ENCODE measurements at regions not wholly inside any gene's neighbourhood (a gene's known extent, or its start where the extent isn't known, plus 50 kb on each side); places are given as distances from the start of the nearest gene placed in this dataset.
"Not testable (repeated sequence)": the region's sequence is repeated elsewhere in the genome, so short reads cannot be mapped to it uniquely, and the experiment has no call there.

DNA sequence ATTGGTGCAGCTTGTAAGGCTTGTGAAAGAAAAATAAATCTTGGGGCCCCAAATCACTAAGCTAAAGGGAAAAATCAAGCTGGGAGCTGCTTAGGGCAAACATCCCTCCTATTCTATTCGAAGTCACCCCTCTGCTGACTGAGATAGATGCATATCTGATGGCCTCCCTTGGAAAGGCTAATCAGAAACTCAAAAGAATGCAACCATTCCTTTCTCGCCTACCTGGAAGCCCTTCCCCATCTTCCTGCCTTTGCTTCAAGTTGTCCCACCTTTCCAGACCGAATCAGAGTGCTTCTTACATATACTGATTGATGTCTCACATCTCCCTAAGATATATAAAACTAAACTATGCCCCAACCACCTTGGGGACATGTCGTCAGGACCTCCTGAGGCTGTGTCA is 240.3 kb downstream of the SKIDA1 start:
- DNase-seq, result no peak

DNA sequence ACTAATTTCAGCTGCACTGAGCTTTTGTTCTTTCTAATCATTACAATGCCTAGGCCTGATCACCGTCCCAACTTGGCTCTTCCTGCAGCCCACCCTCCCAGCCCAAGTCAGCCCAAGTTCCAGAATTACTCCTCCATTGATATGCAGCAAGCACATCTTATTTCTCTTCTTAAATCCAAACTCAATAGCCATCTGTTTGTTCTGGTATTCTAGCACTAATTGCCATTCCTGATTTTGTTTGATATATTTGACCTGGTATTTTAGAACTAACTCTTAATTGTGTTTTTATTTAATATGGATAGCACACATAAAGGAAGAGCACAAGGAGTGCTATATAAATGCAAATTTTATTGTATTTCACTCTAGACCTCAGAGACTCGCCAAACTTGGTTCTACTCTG is 241.2 kb downstream of the SKIDA1 start:
- DNase-seq, result no peak

DNA sequence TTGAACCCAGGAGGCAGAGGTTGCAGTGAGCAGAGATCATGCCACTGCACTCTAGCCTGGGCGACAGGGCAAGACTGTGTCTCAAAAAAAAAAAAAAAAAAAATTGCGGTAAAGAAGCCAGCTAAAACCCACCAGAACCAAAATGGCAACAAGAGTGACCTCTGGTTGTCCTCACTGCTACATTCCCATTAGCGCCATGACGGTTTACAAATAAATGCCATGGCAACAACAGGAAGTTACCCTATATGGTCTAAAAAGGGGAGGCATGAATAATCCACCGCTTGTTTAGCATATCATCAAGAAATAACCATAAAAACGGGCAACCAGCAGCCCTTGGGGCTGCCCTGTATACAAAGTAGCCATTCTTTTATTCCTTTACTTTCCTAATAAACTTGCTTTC is 242.4 kb downstream of the SKIDA1 start:
- DNase-seq, result not testable (repeated sequence)

DNA sequence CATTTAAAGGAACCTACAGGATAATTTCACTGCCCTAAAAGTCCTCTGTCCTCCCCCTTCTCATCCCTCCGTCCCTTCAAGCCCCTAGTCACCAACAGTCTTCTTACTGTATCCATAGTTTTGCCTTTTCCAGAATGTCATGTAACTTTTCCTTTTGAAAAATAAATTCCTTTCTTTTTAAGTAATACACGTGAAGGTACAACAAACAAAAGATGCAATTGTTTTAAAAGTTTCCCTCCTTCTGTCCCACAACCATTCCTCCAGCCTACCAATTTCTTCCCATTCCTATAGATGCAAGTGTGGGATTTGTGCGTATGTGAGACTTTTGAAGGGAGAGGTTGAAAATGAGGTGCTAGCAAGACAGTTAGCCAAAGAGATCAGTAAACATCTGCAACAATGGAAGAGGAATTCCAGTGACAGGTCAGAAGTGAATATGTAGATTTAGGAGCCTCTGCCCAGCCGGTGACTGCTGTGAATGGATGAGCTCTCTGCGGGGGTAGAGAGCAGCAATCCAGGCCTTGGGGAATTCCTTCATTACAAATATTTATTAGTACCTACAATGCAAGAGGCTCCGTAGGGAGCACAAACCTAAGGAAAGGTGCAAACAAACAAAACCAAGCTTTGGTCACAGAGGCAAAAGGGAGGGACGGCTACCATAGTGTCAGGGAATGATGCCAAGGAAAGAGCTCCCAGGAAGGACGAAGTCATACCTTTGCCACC is 243.6 kb downstream of the SKIDA1 start:
- DNase-seq, result no peak

DNA sequence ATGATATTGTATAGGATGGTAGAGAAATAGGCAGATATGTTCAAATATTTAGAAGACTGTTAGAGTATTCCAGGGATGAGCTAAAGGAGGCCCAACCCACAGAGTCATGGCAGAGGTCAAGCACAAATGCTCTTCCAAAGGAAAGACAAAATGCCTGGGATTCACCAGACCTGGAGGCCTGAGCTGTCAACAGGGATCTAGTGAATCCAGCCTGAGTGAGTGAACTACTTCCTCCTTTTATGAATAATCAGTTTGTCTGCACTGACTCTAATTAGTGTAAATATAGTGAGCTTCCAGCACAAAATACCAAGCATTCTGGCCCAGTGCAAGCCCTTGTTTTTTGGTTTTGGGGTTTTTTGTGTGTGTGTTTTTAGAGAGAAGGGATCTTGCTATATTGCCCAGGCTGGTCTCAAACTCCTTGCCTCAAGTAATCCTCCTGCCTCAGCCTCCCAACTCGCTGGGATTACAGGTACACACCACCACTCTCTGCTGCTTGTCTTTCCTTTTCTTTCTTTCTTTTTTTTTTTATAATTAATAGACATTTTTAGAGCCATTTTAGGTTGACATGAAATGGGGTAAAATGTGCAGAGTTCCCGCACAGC is 244.4 kb downstream of the SKIDA1 start:
- no peak for DNase-seq

DNA sequence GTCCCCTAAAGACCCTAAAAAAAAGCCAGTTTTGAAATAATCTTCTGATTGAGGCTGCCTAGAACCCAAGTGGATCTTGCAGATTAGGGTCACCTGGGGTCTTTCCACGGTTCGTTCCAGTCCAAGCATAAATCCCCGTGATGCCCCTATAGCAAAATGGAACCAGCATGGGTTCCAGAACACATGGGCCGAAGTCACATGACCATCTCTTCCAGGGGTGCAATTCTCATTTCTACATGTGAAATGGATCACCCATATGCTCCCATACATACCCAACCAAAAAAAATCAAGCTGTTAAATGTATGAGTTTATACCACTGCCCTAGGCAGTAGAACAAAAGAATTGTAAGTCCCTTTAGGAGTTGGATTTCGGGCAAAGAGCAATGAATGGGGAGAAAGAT is 245.4 kb downstream of the SKIDA1 start:
- DNase-seq, result no peak

DNA sequence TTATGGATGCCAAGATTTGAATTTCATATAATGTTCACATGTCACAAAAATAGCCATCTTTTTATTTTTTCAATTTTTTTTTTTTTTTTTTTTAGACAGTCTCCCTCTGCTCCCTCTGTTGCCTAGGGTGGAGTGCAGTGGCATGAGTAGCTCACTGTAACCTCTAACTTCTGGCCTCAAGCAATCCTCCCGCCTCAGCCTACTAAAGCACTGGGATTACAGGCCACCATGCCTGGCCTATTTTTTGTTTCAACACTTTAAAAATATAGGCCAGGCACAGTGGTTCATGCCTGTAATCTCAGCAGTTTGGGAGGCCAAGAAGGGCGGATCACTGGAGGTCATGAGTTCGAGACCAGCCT is 246.3 kb downstream of the SKIDA1 start:
- no peak for DNase-seq

DNA sequence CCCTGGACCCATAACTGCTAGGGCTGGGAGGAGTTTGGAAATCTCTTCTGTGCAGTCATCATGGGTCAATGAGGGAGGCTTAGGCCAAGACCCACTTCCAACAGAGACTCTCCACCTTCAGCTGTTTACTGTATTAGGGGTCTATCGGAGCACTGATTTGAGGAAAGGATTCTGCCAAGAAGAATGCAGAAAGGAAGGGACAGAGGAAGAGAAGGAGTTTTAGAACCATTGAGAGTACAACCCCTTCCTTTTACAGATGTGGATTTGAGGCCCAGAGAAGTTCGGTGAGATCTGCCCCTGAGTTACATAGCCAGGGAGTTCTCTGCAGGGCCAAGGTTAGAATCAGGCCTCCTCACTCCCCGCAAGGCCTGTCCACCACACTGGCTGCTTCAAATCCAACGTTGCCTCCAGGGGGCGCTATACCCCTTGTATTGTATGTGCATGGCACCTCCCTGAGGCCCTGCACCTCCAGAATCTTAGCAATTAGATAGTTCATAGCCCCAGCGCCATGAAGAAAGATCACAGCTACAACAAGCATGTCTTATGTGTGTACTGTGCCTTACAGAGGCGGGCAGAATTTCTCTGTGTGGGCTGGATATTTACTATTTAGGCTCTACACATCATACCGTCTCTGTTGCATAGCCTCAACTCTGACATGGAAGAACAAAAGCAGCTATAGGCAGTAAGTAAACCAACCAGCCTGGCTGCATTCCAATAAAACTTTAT is 246.8 kb downstream of the SKIDA1 start:
- peak; percentile 70 for DNase-seq

DNA sequence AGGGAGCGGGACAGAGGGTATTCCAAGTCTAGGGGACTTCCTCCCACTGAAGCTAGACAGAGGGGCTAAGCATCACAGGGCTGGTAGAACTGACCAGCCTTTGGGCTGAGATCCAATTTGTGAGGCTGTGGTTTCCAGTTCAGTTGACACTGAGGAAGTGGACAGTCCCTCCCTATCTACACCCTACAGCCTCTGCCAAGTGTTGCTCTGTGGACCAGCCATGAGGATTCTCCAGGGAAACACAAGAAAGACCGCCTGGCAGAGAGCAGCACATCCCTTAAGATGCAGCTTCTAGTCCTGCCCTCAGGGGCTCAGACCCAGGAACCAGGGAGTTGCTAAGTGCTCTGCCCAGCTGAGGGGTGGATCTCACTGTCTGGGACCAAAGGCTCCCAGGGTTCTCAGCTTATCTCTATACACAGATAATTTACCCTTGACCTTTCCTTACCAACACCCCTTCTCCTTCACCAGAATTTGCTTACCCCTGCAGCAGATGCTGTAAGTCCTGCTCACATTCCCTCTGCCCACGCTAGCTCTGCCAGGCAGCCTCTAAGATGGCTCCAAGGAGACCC is 252.0 kb downstream of the SKIDA1 start:
- no peak for DNase-seq

DNA sequence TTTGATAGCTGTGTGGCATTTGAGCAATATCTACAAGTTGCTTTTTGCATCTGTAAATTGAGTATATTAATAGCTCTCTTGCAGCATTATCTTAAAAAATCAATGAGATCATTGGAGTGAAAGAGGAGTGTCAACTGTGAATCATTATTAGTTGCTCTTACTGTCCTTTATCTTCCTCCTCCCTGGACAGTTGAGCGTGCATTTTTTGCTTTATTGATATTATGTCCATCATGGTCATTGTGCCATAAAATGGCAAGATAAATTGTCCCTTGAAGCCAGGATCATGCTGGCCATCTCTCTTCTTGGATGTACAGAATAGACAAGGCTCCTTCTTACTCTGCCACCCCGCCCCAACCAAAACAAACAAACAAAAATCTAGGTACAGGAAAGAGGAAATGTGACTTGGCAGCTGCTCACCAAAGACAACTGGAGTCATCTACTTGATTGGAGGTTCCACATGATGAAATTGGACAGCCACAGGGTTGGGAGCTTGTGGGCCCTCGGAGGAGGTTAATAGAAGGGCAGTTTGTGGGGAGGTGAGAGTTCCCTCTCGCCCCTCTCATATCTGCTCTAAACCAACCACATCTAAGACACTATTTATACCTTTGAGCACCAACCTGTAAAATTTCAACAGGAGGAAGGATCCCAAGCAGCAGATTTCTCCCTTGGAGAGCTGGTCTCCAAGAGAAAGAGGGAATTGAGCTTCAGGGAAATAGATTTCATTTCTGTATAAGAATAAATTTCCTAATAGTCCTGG is 252.7 kb downstream of the SKIDA1 start:
- DNase-seq, result no peak

DNA sequence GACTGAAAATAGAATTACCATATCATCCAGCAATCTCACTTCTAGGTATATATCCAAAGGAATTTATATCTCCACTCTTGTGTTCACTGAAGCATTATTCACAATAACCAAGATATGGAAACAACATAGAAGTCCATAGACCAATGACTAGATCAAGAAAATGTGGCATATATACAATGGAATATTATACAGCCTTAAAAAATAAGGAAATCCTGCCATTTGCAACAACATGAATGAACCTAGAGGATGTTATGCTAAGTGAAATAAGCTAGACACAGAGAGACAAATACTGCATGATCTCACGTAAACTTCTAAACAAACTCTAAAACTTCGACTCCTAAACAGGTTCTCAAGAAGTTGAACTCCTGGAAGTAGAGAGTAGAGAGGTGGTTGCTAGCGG is 254.5 kb downstream of the SKIDA1 start:
- DNase-seq, result no peak

DNA sequence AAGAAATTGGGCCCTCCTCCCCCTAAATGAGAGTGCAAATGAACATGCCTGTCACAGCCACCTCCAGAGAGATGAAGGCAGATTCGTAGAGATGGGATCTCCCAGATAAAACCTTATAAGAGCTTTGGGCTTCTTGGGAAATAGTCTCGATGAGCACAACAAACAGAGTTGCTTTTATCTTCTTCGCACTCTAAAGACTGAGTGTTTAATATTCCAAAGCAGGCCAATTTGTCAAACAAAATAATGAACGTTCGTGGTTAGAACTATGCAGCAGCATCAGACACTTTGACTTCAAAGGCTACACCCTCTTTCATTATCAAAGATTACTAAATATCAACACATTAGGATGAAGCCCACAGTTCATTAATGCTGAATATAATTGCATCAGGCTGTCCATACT is 256.2 kb downstream of the SKIDA1 start:
- DNase-seq, result no peak

DNA sequence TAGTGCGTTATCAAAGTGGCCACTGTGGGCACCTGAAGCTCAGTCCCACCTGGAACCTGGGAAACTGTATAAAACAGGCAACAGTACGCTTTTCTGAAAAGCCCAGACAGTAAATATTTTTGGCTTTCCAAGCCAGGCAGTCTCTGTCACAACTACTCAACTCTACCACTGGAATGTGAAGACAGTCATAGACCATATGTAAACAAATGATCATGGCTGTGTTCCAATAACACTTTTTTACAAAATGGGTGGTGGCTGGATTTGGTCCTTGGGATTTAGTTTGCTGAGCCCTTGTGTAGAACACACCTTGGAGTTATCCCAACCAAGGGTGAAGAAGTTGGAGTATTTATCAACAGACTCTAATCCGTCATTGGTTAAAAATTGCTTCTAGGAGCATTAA is 259.9 kb downstream of the SKIDA1 start:
- no peak for DNase-seq

DNA sequence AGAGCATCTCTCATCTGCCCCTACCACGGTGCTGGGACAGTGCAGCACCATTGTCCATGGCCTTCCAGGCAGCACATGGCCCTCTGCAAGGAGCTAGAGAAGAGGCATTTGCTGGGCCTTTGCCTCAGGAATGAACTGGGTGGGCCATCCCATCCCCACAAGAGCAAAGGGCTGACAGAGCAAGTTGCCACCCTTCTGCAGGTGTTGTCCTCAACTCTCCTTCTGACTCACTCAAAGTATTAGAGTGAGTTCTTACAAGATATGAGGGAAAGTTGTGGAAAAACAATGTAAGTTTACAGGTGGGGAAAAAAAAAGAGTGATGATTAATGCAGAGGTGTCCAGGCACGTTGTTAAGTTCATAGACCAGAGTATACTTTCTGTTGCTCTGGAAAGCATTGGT is 261.2 kb downstream of the SKIDA1 start:
- no peak for DNase-seq

DNA sequence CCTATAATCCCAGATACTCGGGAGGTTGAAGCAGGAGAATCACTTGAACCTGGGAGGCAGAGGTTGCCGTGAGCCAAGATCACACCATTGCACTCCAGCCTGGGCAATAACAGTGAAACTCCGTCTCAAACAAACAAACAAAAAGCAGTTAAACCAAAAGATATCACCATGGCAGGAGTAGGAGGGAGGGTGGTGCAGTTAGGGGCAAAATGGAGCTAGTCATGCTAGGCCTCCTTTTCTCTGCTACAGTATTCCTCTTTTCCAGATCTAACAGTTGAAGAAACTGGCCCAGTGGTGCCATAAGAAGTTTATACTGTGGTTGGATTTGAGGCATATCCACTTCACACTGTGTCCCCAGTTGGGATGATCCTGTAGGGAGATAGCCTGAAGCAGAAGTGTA is 261.6 kb downstream of the SKIDA1 start:
- DNase-seq, result no peak

DNA sequence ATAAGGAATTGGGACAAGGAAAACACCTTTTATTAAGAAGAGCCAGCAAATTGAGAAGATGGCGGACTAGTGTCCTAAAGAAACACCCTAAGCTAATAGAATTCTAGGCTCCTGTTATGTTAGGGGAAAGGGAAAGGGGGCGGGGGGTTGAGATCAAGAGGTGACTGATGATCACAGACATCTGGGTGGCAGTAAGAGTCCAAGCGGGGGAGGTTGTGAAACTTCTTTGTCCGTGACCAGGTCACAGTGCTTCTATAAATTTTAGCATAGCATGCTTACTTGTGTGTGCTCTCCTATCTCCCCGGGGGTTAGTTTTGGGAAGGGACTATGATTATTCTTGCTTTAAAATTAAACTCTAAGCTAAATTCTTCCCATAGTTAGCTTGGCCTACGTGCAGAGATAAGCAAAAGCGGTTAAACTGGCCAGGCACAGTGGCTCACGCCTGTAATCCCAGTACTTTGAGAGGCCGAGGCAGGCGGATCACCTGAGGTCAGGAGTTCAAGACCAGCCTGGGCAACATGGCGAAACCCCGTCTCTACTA is 262.1 kb downstream of the SKIDA1 start:
- no peak for DNase-seq

DNA sequence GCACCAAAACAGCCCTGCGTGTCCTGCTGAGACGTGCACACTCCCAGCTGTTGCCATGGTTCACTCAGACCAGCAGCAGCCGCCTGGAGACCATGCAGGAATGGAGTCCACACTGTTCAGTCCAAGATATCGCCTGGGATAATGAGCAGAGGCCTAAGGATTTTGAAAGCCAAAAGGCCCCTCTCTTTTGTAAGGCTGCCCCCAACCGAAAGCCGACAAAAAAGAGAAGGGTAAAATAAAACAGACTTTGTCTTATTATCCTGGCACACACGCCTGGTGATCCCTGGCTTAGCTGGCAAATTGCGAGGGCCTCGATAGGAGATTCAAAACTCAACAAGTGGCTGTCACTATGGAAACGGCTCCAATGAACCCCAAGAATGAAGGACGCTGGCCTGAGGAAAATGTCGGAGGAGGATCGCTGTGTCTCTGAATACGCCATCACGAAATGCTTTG is 263.6 kb downstream of the SKIDA1 start:
- DNase-seq, result no peak

DNA sequence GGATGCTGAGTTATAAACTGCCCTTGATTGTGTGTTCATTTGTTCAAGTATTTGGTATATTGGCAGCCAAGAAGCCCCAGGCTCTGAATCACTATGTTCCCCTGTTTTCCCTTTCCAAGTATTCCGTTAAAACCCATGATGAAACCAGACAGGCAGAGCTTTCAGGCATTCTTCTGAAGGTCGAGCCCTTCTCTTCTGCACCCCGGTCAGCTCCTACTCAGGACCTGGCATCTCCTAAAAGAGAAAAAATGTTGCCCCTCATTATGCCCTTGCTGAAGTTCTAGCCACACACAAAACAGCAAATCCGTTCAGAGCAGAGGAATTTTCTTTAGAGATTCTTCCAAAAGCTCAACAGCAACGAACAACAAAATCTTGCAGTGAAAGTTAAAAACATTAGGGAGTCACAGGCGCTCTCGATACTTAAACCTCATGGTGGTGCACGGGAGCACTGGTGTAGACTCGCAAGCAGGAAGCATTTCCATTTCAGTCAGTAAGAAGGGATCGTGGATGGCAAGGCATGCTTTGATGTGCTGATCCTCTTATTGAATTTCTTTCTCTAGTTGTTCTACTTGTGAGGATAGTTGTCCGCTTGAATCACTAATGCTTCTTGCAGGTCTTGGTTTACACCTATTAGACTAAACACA is 264.9 kb downstream of the SKIDA1 start:
- DNase-seq, result no peak

DNA sequence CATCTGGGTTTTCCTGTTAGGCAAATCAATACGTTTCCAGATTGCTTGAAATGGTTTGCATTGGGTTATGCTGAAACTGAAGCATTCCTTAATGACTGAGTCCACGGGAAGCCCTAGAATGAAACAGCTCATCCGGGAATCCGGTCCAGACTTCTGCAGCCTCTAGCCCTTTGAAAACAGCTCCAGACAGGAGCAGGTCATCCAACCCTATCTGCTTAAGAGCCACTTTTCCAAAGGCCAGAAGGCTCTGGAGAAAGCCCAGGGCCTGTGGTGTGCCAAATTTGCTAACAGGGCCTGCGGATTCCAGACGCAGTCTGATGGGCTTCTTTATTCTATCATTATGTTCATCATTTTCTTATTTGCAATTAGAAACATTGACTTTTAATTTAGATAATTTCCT is 265.4 kb downstream of the SKIDA1 start:
- DNase-seq, result no peak

DNA sequence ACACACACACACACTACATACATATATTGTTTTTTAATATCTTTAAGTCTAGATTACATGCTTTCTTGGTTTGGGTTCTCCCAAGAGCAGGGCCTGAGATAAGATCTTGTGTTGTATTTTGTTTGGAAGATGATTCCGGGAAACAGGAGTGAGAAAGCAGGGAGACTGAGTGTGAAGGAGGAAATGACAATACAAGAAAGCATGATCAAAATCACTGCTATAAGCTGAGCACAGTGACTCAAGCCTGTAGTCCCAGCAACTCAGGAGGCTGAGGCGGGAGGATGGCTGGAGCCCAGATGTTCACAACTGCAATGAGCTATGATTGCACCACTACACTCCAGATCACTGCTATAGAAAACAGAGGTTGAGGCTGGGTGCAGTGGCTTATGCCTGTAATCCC is 267.6 kb downstream of the SKIDA1 start:
- DNase-seq, result no peak

DNA sequence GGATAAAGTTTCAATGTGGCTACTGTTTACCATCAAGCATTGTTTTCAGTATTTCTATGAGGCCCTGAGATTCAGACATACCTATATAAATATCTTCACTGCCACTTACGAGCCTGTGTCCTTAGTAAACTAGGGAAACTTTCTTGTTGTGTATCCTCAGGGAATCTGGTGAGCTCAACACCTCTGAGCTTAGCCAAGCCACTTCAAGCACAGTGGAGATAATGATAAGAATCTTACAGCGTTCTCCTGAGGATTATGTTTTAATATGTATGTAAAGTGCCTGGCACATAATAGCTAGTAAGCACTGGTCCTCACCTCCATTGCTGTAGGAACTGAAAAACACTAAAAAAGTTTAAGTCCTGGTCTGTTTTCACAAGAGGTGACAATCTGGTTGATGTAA is 268.3 kb downstream of the SKIDA1 start:
- DNase-seq, result no peak

DNA sequence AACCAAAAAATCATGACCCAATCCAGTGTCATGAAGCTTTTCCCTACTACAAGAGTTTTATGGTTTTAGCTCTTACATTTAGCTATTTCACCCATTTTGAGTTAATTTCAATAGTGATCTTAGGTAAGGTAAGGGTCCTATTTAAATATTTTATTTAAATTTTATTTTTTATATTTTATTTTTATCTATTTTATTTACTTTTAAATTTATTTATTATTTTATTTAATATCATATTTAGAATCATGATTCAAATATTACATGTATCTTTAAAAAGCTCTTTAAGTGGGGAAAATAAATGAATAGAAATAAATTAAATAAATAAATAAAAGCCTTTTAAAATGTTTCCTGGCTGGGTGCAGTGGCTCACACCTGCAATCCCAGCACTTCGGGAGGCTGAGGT is 276.0 kb downstream of the SKIDA1 start:
- no peak for DNase-seq

DNA sequence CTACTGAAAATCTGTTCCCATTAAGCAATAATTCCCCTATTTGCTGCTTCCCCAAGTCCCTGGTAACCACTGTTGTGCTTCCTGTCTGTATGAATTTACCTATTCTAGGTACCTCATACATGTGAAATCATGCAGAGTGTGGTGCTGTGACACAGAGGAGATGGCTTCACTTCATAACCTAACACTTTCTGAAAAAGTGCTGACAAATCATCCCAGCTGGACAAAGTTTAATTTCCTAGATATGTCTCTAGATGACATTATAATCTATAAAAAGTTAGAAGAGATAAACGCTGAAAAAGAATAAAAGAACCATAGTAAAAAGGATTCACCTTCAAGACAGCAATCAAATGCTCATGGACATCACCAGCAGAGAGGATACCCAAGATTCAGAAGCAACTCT is 277.9 kb downstream of the SKIDA1 start:
- no peak for DNase-seq
